ENCODE measurements at regions not wholly inside any gene's neighbourhood (a gene's known extent, or its start where the extent isn't known, plus 50 kb on each side); places are given as distances from the start of the nearest gene placed in this dataset.

GRCh38 chr1:56403321-56403720 is 176.0 kb downstream of the PLPP3 start:
- TF ChIP-seq CHD2 (IDR thresholded peaks at IDR 0.05; ENCODE audit: low read length, partially characterized antibody) (no peak), HOXA7 (CRISPR knock-in tag; IDR thresholded peaks at IDR 0.05) (no peak), CTCF (IDR thresholded peaks at IDR 0.05) (no peak), HEYL (CRISPR knock-in tag; IDR thresholded peaks at IDR 0.05) (no peak)
